ENCODE measurements at regions not wholly inside any gene's neighbourhood (a gene's known extent, or its start where the extent isn't known, plus 50 kb on each side); places are given as distances from the start of the nearest gene placed in this dataset.
"Not testable (repeated sequence)": the region's sequence is repeated elsewhere in the genome, so short reads cannot be mapped to it uniquely, and the experiment has no call there.

DNA sequence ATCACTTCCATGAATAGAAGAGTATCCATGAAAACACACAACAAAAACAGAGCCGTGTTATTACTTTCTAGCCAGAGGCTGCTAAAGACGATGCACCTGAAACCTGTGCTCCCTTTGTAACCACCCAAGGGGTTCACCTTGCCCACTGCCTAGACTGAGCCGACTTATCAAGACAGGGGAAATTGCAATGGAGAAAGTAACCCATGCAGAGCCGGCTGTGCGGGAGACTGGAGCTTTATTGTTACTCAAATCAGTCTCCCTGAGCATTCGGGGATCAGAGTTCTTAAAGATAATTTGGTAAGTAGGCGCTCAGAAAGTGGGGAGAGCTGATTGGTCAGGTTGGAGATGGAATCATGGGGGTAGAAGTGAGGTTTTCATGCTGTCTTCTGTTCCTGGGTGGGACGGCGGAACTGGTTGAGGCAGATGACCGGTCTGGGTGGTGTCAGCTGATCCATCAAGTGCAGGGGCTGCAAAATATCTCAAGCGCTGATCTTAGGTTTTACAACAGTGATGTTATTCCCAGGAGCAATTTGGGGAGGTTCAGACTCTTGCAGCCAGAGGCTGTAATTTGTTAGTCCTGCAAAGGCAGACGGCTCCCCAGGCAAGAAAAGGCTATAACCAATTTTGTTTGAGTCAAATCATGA is 366.6 kb downstream of the PREX1 start:
- no peak for DNase-seq

DNA sequence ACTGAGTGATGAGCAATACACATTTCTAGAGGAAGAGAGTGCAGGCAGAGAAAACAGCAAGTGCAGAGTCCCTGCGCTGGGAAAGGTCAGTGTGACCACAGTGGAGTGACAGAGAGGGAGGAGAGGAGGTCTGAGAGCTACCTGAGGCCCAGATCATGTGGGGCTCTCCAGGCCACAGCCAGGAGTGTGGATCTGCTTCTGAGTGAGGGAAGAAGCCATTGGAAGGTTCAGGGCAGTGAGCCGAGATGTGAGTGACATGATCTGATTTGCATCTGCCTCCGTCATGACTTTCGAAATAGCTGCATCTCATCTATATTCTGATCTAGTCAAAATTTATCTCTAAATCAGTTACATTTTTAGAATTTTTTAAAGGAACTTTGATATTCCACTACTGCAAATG is 367.1 kb downstream of the PREX1 start:
- no peak for DNase-seq

DNA sequence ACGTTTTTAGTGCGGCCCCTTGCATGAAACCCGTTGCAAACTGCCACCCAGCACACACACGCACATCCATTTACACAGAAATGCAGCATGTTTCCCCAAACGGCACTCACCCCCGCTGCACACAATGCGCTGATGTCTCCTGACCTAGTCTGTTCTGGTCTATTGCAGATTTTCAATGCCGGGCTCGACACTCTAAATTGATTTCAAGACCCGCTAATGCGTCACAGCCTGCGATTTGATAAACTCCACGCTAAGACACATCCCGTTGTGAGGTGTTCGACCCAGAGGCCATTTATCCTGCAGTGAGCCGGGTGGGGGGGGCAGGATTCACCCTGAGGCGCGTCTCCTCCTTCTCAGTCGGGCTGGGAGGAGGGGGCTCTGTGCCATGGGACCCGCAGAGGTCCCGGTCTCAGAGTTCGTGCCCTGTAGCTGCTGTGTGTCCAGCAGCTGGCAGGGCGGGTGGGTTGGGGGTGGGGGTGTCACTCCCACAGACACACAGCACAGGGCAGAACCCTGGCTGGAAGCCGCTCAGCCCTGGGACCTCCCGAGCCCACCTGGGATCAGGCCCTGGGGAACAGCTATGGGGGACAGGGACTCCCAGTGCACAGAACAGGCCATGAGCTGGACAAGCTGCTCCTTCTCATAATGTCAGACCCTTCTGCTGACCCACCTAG is 367.9 kb downstream of the PREX1 start:
- DNase-seq = no peak

DNA sequence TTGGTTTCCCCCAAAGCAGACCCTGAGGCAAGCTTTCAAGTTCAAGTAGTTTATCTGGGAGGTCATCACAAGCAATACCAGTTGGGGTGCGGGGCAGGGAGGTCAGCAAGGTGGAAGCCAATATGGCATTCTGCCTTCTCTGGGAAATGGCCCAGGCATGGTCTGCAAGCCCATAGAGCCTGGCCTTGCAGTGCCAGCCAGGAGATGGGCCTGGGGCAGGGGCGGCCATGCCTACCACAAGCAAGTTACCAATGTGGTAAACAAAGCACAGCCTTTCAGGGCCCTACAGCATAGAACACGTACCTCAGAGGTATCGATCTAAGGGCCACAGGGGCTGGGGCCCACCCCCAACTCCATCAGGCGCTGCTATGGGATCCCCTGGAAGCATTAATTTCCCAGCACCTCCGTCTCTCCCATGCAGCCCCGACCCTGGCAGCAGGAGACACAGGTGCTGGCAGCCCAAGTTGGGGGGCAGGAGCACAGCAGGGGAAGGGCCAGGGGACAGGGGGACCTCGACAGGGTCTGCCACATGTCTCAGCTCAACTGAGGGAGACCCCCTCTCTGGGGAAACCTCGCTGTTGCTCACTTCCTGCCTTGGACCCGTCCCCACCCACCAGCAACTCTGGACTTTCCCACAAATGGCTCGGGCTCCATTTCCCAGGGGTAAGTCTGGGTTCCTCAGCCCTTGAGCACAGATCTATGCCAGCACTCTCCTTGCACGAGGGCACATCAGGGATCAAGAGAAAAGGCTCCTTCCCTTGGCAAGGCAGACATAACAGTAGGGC is 369.0 kb downstream of the PREX1 start:
- DNase-seq = no peak

DNA sequence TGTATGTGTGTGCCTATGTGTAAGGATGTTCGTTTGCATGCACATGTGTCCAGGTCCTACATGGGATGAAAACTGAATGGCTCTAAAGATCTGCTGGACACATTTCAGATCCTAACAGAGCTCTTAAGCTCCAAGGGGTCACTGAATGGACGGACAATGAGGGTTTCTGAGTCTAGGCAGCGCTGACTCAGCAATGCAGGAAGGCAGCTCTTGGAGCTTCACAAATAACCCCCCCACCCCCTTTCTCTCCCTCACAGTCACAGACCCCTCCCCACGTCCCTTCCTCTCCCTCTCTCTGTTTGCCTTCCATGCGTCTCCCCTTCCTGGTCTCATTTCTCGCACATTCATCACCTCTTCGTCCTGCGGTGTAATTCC is 369.8 kb downstream of the PREX1 start:
- no peak for DNase-seq

DNA sequence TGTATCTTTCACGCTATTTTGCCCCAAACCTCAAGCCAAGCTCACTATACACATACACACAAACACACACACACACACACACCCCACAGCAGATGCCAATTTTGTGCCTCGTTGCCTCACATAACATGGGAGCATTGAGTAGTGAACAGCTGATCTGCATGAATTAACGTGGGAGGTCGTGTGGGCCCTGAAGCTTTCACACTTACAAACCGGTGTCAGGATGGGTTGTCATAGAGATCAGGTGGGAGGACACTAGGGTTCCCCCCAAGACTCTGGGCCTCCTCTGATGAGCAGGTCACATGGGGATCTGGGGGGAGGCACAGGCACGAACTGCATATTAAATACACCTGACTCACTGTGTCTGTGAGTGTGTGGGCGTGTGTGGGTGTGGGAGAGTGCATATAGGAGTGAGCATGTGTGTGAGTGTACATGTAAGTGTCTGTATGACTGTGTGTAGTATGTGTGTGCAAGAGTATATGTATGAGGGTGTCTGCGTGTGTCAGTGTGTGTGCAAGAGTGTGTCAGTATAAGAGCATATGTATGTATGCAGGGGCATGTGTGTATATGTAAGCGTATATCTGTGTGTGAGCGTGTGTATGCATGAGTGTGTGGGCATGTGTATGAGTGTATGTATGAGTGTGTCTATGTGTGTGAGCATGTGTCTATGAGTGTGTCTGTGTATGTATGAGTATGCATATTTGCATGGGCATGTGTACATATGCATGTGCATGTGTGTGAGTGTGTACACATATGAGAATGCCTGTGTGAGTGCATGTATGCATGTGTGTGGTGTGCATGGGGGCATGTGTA is 370.4 kb downstream of the PREX1 start:
- no peak for DNase-seq

DNA sequence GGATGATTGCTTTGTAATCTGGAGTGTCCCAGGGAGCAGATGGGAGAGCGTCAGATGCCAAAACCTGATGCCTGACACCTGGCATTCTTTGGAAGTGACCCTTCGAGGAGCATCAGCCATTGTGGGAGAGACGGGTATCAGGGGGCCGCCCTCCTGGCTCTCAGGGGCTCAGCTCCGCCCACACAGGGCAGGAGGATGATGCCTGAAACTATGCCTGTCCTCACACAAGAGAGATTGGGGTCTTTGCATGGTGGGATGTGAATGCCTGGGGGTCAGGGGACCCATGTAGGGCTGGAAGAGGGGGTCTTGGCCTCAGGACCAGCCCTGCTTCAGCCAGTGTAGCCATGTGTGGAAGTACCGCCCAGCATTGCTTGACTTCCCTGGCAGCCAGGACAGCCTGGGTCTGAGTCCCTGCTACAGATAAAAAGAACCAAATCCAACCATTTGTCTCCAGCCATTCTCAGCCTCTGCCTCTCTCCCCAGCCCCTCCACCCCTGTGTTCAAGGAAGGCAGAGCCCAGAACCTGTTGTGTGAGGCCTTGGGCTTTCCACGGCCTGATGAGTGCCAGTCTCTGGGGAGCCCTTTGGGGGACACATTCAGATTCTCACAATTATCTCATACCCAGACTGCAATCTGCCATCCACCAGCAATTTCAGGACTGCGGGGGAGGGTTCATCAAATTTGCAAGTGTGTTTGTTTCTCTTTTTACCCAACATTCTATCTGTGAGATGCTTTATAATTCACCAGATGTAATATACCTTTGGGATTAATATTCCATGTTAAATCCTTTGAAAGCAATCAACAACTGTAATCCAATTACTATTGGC is 371.2 kb downstream of the PREX1 start:
- no peak for DNase-seq

DNA sequence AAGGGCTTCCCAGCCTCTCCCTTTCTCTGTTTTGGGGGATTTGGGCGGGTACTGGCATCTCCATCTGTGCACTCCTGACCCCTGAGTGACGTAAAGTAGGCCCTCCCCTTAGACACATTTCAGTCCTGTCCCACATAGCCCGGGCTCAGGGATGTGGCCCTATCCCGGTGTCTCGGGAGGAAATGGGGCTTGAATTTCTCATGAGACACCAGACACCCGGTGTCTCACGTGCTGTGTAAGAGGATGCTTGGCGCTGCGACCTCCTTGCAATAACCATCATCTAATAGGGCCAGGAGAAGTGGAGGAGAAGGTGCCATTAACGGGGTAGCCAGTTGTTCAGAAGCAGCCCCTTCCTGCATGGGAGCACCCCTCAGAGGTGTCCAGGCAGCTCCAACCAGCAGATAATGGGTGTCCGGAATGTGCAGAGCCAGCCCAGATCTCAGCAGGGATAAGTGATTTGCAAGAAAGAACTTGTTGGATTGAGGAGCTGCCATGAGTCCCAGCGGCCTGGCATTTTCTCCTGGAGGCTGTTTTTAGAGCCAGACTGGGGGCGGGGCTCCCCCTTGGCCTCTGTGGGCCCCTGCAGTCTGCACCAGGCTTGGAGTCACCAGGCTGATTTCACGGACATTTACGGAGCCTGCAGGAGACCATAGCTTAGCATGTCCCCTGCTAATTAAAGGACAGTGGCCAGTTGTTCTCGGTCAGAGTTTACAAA is 372.0 kb downstream of the PREX1 start:
- DNase-seq = no peak

DNA sequence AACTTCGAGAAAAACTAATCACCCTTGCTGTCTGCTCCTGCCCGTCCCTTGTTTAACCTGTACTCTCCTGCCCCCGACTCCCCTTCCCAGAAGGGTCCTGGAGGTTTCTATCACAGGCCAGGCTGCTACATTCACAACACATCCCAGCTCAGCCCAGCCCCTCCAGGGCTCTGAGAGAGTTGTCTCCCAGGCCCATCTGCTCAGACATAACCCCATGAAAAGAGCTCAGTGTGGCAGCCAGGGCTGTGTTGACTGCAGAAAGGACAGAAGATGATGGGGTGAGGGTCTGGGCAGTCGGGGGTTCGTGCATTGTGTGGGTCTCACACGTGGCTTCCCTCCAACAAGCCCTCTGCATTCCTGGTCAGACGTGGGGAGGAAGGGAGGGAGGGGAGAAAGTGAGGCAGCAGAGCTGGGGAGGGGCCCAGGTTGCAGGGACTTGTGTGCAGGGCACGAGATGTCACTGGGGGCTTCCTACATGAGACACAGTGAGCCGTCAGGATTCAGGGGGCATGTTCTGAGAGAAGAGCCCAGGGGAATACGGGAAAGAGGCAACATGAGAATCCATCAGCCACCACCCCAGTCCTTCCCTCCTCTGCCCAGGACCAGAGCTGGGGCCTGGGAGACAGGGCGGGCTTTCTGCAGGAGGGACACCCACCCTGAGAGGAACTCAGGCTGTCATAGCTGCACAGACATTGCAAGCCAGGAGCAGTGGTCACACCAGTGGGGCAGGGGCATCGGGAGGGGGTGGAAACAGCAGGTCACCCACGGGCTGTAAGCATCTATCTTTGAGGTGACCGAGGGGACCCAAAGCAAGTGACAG is 372.9 kb downstream of the PREX1 start:
- DNase-seq = no peak

DNA sequence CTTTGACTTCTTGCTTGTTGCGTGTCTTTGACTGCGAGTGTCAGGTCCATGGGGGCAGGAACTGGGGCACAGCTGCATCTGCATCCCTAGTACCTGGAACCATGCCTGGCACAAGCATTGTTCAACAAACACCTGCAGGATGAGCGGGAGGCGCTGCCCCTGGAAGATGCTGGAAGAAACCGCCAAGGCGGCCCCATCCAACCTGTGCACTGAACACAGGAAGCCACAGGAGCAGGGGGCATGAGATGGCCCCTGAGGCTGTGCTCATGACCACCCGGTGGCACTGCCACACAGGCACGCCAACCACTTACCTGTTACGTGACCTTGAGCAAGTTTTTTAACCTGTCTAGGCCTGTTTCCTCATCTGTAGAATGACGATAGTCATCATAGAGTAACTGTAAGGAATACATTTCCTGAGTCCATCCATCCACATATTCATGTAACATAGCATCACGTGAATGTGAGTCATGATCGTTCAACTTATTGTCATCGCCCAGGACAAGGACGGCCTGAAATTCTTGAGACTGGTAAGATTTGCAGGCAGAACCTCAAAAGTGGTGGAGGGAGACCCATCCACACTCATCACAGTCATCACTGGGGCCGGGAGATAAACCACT is 374.2 kb downstream of the PREX1 start:
- DNase-seq = no peak

DNA sequence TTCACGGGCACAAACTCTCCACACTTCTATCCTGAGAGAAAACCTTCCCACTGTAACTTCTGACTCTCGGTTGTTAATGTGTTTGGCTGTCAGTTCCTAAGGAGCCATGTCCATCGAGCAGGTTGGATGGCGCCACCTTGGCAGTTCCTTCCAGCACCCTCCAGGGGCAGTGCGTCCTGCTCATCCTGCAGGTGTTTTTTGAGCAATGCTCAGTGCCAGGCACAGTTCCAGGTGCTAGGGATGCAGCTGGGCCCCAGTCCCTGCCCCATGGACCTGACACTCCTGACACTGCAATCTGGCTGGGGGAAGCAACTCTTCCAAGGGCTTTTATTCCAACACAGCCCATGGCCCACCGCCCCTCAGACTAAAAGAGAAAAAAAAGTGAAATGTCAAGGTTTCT is 376.4 kb downstream of the PREX1 start:
- no peak for DNase-seq

DNA sequence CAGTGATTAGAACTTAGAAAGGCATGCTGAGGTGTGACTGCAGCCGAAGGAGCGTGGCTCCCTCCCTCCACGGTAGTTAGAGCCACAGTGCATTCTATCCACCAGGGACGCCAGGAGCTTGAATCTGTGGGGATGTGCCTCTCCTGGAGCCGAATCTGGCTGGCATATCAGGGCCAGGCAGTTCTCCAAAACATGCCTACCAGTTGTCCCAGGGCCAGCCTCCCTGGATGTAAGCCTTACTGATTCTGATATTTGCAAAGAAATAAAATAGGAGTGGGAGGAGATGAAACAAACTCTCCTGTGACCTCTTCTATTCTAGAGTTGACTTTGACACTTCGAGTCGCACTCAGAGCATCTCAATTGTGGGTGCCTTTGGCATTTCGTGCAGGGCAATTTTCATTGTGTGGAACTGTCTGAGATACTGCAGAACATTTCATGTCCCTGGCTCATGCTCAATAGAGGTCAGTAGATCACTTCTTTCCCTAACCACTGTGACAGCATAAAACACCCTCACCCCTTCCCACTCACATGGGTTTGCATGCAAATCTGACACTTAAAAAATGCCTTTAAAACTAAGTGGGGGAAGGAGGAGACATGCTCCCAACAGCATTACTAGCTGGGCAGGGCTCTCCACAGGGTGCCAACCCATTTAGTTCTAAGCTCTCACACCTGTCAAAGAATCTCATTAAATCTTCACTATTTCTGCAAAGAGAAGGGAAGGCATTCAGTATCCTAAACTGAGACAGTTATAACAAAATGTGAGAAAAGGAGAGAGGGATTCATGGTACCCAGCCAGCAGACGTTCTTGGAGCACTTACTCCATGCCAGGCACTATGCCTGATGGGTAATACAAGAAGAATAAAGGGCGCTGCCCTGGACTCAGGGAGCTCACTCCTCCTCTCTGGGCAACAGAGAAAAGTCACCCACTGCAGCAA is 378.9 kb downstream of the PREX1 start:
- DNase-seq = no peak

DNA sequence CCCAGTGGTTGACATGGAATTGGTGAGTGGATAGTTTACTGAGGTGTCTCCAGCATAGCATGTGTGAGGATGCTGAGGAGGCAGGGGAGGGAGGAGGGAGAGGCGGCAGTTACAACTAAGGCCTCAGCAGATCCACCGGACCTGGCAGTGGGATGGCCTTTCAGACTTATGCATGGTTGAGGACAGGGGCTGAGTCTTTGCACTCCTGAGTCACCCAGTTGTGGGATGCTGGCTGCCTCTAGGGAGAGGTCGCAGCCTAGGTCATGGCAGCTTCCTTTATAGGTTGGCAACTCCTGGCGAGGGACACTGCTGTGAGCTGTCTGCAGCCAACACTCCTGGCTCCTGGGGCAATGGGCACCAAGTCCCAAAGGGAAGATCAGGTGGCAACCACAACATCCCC is 380.3 kb downstream of the PREX1 start:
- no peak for DNase-seq

DNA sequence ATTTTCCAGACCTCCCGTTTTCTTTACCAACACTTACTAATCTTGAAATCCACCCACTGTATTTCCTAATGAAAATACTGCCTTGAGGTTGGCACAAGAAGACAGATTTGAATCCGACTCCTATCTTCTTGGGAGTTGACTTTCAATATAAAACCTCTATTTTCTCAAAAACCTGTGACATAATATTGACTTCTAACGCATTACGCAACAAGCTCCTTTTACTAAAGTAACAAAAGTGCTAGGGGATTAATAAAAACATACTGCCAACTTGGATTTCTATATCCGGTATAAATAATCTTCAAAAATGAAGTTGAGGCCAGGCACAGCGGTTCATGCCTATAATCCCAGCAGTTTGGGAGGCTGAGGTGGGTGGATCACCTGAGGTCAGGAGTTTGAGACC is 382.0 kb downstream of the PREX1 start:
- DNase-seq = no peak

DNA sequence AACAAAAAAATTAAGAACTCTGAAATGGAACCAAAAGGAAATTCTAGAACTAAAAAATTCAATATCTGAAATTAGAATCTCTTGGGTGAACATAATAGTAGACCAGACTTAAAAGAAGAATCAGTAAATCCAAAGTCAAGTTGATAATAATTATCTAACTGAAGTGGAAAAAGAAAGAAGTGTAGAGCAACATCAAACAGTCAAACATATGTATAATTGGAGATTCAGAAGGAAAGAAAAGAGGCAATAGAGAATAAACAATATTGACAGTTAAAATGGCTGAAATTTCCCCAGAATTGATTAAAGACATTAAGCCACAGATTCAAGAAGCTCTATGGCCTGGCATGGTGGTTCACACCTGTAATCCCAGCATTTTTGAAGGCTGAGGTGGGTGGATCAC is 383.6 kb downstream of the PREX1 start:
- no peak for DNase-seq

DNA sequence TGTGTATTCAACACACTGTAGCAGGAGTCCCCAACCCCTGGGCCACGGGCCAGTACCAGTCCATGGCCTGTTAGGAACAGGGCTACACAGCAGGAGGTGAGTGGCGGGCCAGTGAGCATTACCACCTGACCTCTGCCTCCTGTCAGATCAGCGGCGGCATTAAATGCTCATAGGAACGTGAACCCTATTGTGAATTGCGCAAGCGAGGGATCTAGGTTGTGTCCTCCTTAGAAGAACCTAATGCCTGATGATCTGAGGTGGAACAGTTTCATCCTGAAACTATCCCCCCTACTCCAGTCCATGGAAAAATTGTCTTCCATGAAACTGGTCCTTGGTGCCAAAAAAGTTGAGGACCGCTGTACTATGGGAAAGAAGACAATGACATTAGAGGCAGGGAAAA is 386.9 kb downstream of the PREX1 start:
- DNase-seq = no peak

DNA sequence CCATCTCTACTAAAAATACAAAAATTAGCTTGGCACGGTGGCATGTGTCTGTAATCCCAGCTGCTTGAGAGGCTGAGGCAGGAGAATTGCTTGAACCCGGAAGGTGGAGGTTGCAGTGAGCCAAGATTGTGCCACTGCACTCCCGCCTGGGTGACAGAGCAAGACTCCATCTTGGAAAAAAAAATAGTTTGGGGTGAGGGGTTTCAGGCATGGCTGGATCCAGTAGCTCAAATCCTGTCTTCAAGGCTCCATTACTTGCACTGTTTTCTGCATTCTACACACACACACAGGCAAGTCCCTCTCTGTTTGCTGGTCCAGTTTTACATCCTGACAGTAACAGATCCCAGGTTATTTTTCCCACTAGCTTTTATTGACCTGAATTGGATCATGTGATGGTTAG is 387.5 kb downstream of the PREX1 start:
- not testable (repeated sequence) for DNase-seq

DNA sequence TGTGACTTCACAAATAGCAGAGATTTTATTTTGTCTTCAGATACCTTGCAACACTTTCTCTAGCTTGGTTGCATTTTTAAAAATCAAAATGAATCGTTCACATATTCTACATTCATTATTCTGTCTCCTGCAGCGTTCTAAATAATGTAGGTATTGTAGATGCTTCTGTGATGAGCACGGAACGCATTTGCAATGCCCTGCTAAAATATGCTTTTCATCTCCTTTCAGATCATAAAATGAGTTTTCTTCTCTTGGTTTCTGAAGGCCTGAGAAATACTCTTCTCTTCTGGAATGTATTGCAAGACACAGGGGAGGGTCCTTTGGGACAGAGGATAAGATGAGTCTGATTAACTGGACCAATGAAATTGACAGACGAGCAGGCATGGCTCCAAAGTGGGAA is 390.7 kb downstream of the PREX1 start:
- DNase-seq = no peak

DNA sequence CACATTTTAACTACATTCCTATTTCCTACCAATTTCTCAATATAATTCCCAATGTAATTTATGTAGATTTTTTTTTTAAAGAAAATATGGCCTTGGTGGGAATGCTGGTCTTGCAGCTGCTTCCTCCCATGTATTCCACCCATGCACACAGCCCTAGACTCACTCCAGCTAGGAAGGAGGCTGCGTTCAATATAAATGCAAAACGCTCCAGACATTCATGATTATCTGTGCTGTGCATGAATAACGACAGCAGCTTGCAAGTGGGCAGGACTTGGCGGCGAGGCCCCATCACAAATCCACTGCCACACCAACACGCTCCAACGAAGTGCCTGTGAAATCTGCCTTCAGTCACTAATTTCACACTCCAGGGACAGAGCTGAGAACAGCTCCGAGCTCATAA is 391.2 kb downstream of the PREX1 start:
- not testable (repeated sequence) for DNase-seq
